Mesothelial cell of epicardium (in vitro differentiated cells): ENCODE measurements at regions not wholly inside any gene's neighbourhood (a gene's known extent, or its start where the extent isn't known, plus 50 kb on each side); places are given as distances from the start of the nearest gene placed in this dataset.

ENCODE experiments used
- DNase-seq, 2 experiments: peaks; one replicate each; pipeline ENCODE4 v3.0.0; 2021; ENCODE audit warnings: low spot score in 2 of 2; ENCODE audit not compliant: unreplicated experiment in 2 of 2
- H3K27ac Mint-ChIP-seq: 2 replicates; pipeline ENCODE4 v1.8.0; 2021; ENCODE audit warnings: mixed read lengths
- H3K27me3 Mint-ChIP-seq: 2 replicates; pipeline ENCODE4 v1.8.0; 2021; ENCODE audit warnings: low read depth, mixed read lengths
- H3K36me3 Mint-ChIP-seq: 2 replicates; pipeline ENCODE4 v1.8.0; 2021; ENCODE audit warnings: mixed read lengths
- H3K4me1 Mint-ChIP-seq: 2 replicates; pipeline ENCODE4 v1.8.0; 2021; ENCODE audit warnings: mixed read lengths
- H3K4me3 Mint-ChIP-seq: 2 replicates; pipeline ENCODE4 v1.8.0; 2021; ENCODE audit warnings: mild to moderate bottlenecking, moderate library complexity, mixed read lengths
- H3K9me3 Mint-ChIP-seq: 2 replicates; pipeline ENCODE4 v1.8.0; 2021; ENCODE audit warnings: mixed read lengths
- TF ChIP-seq, protein P1 (sequence below): fragments of 200-600 bp; sonication (generic); IDR thresholded peaks from one replicate; pipeline ENCODE4 v1.5.0; 2021; ENCODE audit warnings: antibody characterized with exemption; ENCODE audit not compliant: unreplicated experiment

DNA sequence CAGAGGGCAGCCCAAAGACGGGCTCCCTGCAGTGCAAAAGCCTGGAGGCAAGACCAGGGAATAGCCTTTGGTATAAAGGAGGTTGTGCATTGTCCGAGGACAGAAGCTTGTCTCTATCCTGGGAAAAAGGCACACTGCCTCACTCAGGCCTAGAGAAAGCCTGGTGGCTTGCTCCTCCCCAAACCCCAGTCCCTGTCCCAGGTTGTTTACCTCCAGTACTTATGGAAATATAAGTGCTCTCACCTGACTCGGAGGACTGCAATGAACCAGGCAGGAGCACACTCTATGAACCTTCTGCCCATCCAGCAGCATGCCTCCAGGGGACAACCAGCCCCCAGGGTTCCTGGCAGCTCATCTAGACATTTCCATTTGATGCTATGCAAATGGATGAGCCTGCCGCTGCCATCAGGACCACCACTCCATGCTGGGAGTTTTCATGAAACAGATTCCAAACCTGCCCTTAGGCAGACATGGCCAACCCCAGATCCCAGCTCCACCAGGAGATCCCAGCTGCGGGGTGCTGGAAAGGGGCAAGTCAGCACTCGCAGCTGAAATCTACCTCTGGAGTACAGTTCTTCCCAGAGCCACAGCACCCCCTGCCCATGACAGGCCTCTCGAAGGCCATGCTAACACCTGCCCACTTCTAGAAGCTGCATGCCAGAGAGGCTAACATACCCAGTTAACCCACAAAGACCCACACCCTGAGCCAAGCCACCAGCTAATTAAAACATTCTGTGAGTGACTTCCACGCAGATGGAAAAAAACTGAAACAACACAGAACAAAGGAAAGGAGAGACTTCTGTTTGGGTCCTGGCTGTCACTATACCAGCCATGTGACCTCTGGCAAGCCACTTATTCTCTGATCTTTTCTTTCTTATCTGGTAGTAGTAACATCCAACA lies 101.7 kb downstream of the TTC32 start:
- Mint-ChIP-seq H3K27ac (no peak overlapping the region), H3K4me3 (no peak overlapping the region), H3K9me3 (no peaks in the 10 kb centered on the region), H3K4me1 (peaks cover 14% of the 10 kb centered on the region), H3K36me3 (no peaks in the 10 kb centered on the region), H3K27me3 (peaks cover under 1% of the 10 kb centered on the region)
- no peak for DNase-seq
- TF ChIP-seq, protein P1, sequence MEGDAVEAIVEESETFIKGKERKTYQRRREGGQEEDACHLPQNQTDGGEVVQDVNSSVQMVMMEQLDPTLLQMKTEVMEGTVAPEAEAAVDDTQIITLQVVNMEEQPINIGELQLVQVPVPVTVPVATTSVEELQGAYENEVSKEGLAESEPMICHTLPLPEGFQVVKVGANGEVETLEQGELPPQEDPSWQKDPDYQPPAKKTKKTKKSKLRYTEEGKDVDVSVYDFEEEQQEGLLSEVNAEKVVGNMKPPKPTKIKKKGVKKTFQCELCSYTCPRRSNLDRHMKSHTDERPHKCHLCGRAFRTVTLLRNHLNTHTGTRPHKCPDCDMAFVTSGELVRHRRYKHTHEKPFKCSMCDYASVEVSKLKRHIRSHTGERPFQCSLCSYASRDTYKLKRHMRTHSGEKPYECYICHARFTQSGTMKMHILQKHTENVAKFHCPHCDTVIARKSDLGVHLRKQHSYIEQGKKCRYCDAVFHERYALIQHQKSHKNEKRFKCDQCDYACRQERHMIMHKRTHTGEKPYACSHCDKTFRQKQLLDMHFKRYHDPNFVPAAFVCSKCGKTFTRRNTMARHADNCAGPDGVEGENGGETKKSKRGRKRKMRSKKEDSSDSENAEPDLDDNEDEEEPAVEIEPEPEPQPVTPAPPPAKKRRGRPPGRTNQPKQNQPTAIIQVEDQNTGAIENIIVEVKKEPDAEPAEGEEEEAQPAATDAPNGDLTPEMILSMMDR, result no peak

DNA sequence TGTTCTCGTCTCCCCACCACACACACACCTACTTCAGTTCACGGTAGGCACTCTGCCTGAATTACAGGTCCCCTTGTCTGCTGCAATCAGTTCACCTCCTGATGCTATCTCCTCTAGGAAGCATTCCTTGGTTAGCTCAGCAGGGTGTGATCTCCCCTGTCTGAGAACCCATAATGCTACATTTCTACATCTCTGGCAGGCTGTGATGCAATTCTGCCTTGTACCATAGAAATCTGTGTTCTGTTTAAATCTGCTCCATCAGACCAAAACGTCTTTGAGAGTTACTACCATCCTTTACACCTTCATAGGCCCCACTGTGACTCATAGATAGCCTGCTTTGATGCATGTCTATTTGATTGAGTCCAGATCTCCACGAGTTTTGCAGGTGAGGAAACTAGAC lies 103.9 kb downstream of the TTC32 start:
- DNase-seq, result no peak
- no peaks in the 10 kb centered on the region for H3K36me3 Mint-ChIP-seq
- H3K27ac Mint-ChIP-seq, result no peak overlapping the region
- H3K9me3 Mint-ChIP-seq, result no peaks in the 10 kb centered on the region
- TF ChIP-seq, protein P1, result no peak
- peaks cover 3% of the 10 kb centered on the region for H3K27me3 Mint-ChIP-seq
- peaks cover 10% of the 10 kb centered on the region for H3K4me1 Mint-ChIP-seq
- H3K4me3 Mint-ChIP-seq, result no peak overlapping the region

DNA sequence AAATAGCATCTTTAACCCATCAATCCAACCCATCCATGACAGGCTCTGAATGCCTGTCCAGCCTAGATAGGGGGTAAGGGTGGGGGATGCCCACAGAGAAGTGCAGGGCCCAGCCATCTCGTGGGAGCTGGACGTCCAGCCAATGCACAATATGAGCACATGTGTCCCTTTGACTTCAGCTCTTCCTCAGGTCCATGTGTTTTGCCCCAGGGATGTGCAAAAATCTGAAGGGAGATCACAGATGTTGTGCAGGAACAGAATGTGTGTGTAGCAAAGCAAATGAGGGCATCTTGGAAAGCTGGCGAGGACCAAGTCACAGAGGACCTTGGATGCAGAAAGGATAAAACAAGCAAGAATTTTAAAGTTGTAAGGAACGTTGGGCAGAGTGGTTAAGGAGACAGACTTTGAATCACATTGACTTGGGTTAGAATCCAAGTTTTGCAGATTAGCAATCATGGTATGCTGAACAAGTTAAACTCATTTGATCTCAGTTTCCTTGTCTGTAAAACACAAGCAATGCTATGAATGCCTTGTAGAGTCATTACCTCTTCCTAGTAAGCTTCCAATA lies 104.5 kb downstream of the TTC32 start:
- Mint-ChIP-seq H3K9me3 (no peaks in the 10 kb centered on the region), H3K27me3 (peaks cover 3% of the 10 kb centered on the region), H3K27ac (no peak overlapping the region), H3K4me3 (no peak overlapping the region), H3K36me3 (no peaks in the 10 kb centered on the region), H3K4me1 (peaks cover 9% of the 10 kb centered on the region)
- DNase-seq, result no peak
- TF ChIP-seq, protein P1, result no peak

DNA sequence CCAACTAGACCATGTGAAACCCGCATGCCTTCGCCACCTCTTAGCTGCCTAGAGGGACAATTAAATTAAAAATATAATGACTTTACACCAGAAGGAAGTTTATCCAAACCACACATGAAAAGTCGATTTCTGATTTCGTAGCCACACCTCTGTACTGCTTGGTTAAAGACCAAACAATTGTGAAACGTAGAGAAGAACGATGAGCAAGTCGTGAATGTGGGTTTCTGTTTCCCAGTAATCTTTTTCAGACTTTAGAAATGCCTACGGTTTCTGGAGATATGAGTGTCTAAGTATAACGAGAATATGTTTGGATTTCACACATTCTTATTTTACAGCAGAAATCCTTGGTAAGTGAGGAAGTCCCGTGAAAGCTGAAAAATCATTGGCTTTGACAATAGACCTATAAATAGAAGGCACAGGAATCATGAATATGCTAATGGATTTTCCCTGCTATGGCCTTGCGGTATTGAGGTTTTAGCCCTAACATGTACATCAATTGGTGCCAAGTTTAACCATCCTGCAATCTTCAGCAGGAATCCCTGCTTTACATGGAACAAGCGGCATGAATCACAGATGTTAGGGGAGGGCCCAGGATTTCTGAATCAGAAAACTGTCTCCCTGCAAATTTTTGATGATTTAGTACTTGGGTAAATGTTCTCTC lies 105.6 kb downstream of the TTC32 start:
- Mint-ChIP-seq H3K36me3 (no peaks in the 10 kb centered on the region), H3K4me3 (no peak overlapping the region), H3K27ac (no peak overlapping the region), H3K9me3 (no peaks in the 10 kb centered on the region), H3K4me1 (peaks cover 4% of the 10 kb centered on the region), H3K27me3 (peaks cover 3% of the 10 kb centered on the region)
- TF ChIP-seq, protein P1, result no peak
- no peak for DNase-seq

DNA sequence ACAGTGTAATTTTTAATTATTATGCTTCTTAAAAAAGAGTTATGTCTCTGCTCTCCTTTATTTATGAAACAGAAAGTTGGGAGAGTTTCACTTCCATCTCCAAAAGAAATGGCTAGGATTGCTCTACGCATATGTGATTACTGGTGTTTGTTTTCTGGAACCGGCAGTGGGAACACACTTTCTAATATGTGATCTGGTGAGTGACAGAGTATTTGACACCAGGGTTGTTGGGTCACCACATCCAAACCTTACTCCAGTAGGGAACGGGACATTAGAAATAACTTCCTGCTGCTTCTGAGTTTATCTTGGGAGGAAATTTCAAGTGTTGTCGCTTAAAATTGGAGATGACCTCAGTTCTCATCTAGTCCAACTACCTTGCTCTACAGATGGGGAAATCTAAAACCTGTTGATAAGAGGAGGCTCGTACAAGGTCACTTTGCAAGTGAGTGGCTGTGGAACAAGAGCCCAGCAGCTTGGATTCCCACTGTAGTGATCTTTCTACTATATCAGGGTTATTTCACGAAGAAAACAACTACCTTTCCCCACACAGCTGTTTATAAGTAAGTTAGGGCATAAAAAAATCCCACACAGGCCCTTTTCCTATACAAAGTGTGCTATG lies 108.5 kb downstream of the TTC32 start:
- Mint-ChIP-seq H3K4me1 (no peaks in the 10 kb centered on the region), H3K36me3 (no peaks in the 10 kb centered on the region), H3K27ac (no peak overlapping the region), H3K4me3 (no peak overlapping the region), H3K27me3 (peaks cover 3% of the 10 kb centered on the region), H3K9me3 (no peaks in the 10 kb centered on the region)
- DNase-seq, result no peak
- TF ChIP-seq, protein P1, result no peak
